ENCODE measurements at regions not wholly inside any gene's neighbourhood (a gene's known extent, or its start where the extent isn't known, plus 50 kb on each side); places are given as distances from the start of the nearest gene placed in this dataset.

DNA sequence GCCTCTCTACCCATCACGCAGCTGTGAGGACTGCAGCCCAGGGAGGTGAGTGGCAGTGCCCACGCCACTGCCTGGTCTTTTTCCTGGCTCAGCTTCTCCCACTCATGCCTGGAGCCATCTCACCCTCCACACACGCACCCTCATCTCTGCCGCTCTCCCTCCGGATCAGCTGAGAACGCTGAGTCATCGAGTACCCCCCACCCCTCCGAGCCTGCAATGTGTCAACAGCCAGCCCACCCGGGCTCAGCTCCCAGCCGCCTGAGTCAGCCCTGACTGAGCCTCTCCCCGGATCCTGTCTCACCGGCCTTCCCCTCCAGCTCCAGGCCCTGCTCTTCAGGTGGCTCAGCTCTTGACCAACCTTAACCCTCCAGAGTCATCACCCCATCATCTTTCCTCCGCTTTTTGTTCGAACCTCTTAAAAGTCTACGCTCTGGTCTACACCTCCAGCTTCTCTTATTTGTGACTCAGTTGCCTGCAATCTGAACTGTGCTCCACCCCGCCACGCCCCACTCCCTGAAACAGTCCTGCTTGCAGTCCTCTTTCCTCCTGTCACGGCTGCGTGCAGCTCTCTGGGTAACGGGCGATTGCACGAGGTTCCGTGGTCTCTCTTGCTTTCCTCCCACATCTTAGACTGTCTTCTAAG, 94.4 kb upstream of the ASAP2 start:
- TF ChIP-seq, protein P1, sequence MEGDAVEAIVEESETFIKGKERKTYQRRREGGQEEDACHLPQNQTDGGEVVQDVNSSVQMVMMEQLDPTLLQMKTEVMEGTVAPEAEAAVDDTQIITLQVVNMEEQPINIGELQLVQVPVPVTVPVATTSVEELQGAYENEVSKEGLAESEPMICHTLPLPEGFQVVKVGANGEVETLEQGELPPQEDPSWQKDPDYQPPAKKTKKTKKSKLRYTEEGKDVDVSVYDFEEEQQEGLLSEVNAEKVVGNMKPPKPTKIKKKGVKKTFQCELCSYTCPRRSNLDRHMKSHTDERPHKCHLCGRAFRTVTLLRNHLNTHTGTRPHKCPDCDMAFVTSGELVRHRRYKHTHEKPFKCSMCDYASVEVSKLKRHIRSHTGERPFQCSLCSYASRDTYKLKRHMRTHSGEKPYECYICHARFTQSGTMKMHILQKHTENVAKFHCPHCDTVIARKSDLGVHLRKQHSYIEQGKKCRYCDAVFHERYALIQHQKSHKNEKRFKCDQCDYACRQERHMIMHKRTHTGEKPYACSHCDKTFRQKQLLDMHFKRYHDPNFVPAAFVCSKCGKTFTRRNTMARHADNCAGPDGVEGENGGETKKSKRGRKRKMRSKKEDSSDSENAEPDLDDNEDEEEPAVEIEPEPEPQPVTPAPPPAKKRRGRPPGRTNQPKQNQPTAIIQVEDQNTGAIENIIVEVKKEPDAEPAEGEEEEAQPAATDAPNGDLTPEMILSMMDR (optimal IDR thresholded peaks at IDR 0.05 in 1 of 3, IDR thresholded peaks at IDR 0.05 in 1 of 3, conservative IDR thresholded peaks at IDR 0.05 in 1 of 3; ENCODE audit: extremely low read depth in 1 of 3, insufficient read depth in 2 of 3, low read length in 3 of 3), result no peak
- TF ChIP-seq EZH2 (IDR thresholded peaks at IDR 0.05; ENCODE audit: low read length), result no peak

Data from keratinocyte (primary cell).